Endothelial cell of umbilical vein (primary cell): ENCODE measurements at regions not wholly inside any gene's neighbourhood (a gene's known extent, or its start where the extent isn't known, plus 50 kb on each side); places are given as distances from the start of the nearest gene placed in this dataset.

Source experiments
- BruUV-seq: library from RNA; stranded (reverse); fragments of 400-500 nt; replicated peaks from 2 replicates; lab custom pipeline; 2021; lab: Mats Ljungman, UMichigan
- CTCF ChIA-PET: fragments of 300-600, 350-600 bp; sonication (Branson Sonifier 250); formaldehyde crosslinking; loops from one replicate; lab custom pipeline; 2021; ENCODE audit warnings: antibody characterized with exemption, inconsistent platforms; lab: Charles Lee
- POLR2A ChIA-PET: fragments of 300-600, 350-600 bp; sonication (Branson Sonifier 250); formaldehyde crosslinking; loops from one replicate; lab custom pipeline; 2021; ENCODE audit warnings: antibody characterized with exemption, inconsistent platforms; lab: Charles Lee
- DNase-seq: peaks from one replicate; pipeline ENCODE4 v3.0.0-alpha.2; 2011; ENCODE audit warnings: low read depth, low spot score
- FAIRE-seq: peaks from 2 replicates; lab custom pipeline; 2011; peaks lifted over from hg19 to GRCh38; lab: Jason Lieb, UNC
- H2AFZ ChIP-seq: 2 replicates; pipeline ENCODE4 v1.6.0; 2012; ENCODE audit warnings: low read depth, low read length, control low read depth, inconsistent platforms
- H3K27ac ChIP-seq: 2 replicates; pipeline ENCODE4 v1.5.1; 2011; ENCODE audit warnings: low read depth, mild to moderate bottlenecking, control low read depth, low read length, moderate library complexity; ENCODE audit not compliant: insufficient read depth
- H3K27me3 ChIP-seq, 2 experiments: 2 replicates each; pipeline versions ENCODE4 v1.6.0 to v1.6.1; 2011; ENCODE audit warnings: low read length in 2 of 2, mixed read lengths in 1 of 2; ENCODE audit not compliant: control insufficient read depth in 2 of 2, insufficient read depth in 2 of 2
- H3K36me3 ChIP-seq, 2 experiments: 2 replicates in 1 of 2; 3 replicates in 1 of 2; pipeline ENCODE4 v1.5.1; 2011; ENCODE audit warnings: low read length in 2 of 2, mild to moderate bottlenecking in 1 of 2, moderate library complexity in 1 of 2; ENCODE audit not compliant: control insufficient read depth in 2 of 2, insufficient read depth in 2 of 2; ENCODE audit errors: extremely low read depth in 1 of 2
- H3K4me1 ChIP-seq: 3 replicates; pipeline ENCODE4 v1.5.1; 2011; ENCODE audit warnings: mild to moderate bottlenecking, low read length; ENCODE audit not compliant: control insufficient read depth, insufficient read depth; ENCODE audit errors: extremely low read depth
- H3K4me2 ChIP-seq: 2 replicates; pipeline ENCODE4 v1.6.1; 2011; ENCODE audit warnings: low read length, control low read depth, mixed read lengths; ENCODE audit not compliant: insufficient read depth
- H3K4me3 ChIP-seq, 3 experiments: fragments of 200-600 bp in 1 of 3; sonication (generic), shearing (Covaris generic) in 1 of 3; replicated peaks in 1 of 3; 2 replicates each; pipeline ENCODE4 v1.5.1; 2011 to 2016; ENCODE audit warnings: control low read depth in 3 of 3, low read length in 3 of 3, mild to moderate bottlenecking in 2 of 3, inconsistent platforms in 1 of 3, low read depth in 1 of 3, moderate library complexity in 1 of 3; ENCODE audit not compliant: insufficient read depth in 1 of 3
- H3K79me2 ChIP-seq: 2 replicates; pipeline ENCODE4 v1.6.0; 2012; ENCODE audit warnings: low read length, inconsistent platforms; ENCODE audit not compliant: control insufficient read depth, insufficient read depth
- H3K9ac ChIP-seq: replicated peaks from 2 replicates; pipeline ENCODE3; 2011; ENCODE audit warnings: low read length, control low read depth; ENCODE audit not compliant: insufficient read depth; ENCODE audit errors: extremely low read depth
- H3K9me1 ChIP-seq: replicated peaks from 3 replicates; pipeline ENCODE4 v1.6.0; 2011; ENCODE audit warnings: mild to moderate bottlenecking, low read length; ENCODE audit not compliant: control insufficient read depth, insufficient read depth; ENCODE audit errors: extremely low read depth
- H3K9me3 ChIP-seq: replicated peaks from 2 replicates; pipeline ENCODE4 v1.5.1; 2012; ENCODE audit warnings: low read length, inconsistent platforms; ENCODE audit not compliant: control insufficient read depth, insufficient read depth
- H4K20me1 ChIP-seq: replicated peaks from 2 replicates; pipeline ENCODE3; 2011; ENCODE audit warnings: mild to moderate bottlenecking, low read length; ENCODE audit not compliant: control insufficient read depth, insufficient read depth; ENCODE audit errors: extremely low read depth
- EZH2 ChIP-seq: IDR thresholded peaks from 2 replicates; pipeline ENCODE4 v1.6.1; 2012; ENCODE audit warnings: borderline replicate concordance, low read depth, mild to moderate bottlenecking, moderate library complexity, low read length, inconsistent platforms; ENCODE audit not compliant: severe bottlenecking
- FOS ChIP-seq: IDR thresholded peaks from 2 replicates; pipeline ENCODE4 v1.6.1; 2011; ENCODE audit warnings: mild to moderate bottlenecking, low read length, moderate library complexity, borderline replicate concordance; ENCODE audit not compliant: insufficient read depth
- GATA2 ChIP-seq: IDR thresholded peaks from 2 replicates; pipeline ENCODE4 v1.7.0; 2011; ENCODE audit warnings: low read depth, mild to moderate bottlenecking, moderate library complexity, mixed read lengths, low read length; ENCODE audit not compliant: insufficient read length, insufficient read depth
- JUN ChIP-seq: IDR thresholded peaks from 2 replicates; pipeline ENCODE4 v1.6.1; 2011; ENCODE audit warnings: borderline replicate concordance, low read depth; ENCODE audit not compliant: insufficient read length, insufficient read depth
- MAX ChIP-seq: IDR thresholded peaks from 2 replicates; pipeline ENCODE4 v1.6.1; 2011; ENCODE audit not compliant: insufficient read depth, insufficient read length
- MYC ChIP-seq: IDR thresholded peaks from one replicate; pipeline ENCODE4 v1.6.1; 2011; ENCODE audit warnings: mild to moderate bottlenecking, low read depth, low read length
- POLR2A ChIP-seq: IDR thresholded peaks from 2 replicates; pipeline ENCODE4 v1.6.1; 2012; ENCODE audit warnings: low read depth, mild to moderate bottlenecking, control low read depth, low read length
- POLR2AphosphoS5 ChIP-seq: IDR thresholded peaks from 2 replicates; pipeline ENCODE4 v1.6.1; 2012; ENCODE audit warnings: low read depth, mild to moderate bottlenecking, control low read depth, low read length, moderate library complexity; ENCODE audit not compliant: insufficient read depth
- dilution Hi-C: fragments of 300-500 bp; cut with MboI; formaldehyde crosslinking; loops from one replicate; pipeline ENCODE4 v1.15.0; 2019; ENCODE audit warnings: low sequenced_read_pairs; ENCODE audit not compliant: extremely low pct_ligation_motif_present
- intact Hi-C: fragments of 100-400 bp; cut with micrococcal nuclease; formaldehyde crosslinking; loops from one replicate; pipeline ENCODE4 v1.10.0; 2022
- TF ChIP-seq, protein P1 (sequence below), 2 donors: IDR thresholded peaks; 1 replicate in 1 of 2; 2 replicates in 1 of 2; pipeline ENCODE4 v1.5.1; 2011; ENCODE audit warnings: low read length in 2 of 2, mild to moderate bottlenecking in 2 of 2, moderate library complexity in 2 of 2, control low read depth in 1 of 2, inconsistent platforms in 1 of 2, low read depth in 1 of 2; ENCODE audit not compliant: insufficient read depth in 1 of 2; ENCODE audit errors: extremely low read depth in 1 of 2

GRCh38 chr7:108667216-108667615 lies 97.5 kb downstream of the DNAJB9 start:
- H3K27ac ChIP-seq = no peak overlapping the region
- no peaks in the 10 kb centered on the region for H3K36me3 ChIP-seq
- ChIA-PET POLR2A (no interaction called here), CTCF (no interaction called here)
- no peaks in the 10 kb centered on the region for H4K20me1 ChIP-seq
- no peak overlapping the region for H3K4me2 ChIP-seq
- no peaks in the 10 kb centered on the region for H3K9me3 ChIP-seq
- no peak for DNase-seq
- no peaks in the 10 kb centered on the region for H3K9me1 ChIP-seq
- FAIRE-seq = no peak
- dilution Hi-C loops = no loop called here
- no peak overlapping the region for H2AFZ ChIP-seq
- no peak overlapping the region for H3K4me3 ChIP-seq
- intact Hi-C loops = no loop called here
- no TSS peak for BruUV-seq
- TF ChIP-seq FOS (no peak), JUN (no peak), EZH2 (no peak), GATA2 (no peak), POLR2A (no peak), POLR2AphosphoS5 (no peak), MYC (no peak), MAX (no peak)
- TF ChIP-seq, protein P1, sequence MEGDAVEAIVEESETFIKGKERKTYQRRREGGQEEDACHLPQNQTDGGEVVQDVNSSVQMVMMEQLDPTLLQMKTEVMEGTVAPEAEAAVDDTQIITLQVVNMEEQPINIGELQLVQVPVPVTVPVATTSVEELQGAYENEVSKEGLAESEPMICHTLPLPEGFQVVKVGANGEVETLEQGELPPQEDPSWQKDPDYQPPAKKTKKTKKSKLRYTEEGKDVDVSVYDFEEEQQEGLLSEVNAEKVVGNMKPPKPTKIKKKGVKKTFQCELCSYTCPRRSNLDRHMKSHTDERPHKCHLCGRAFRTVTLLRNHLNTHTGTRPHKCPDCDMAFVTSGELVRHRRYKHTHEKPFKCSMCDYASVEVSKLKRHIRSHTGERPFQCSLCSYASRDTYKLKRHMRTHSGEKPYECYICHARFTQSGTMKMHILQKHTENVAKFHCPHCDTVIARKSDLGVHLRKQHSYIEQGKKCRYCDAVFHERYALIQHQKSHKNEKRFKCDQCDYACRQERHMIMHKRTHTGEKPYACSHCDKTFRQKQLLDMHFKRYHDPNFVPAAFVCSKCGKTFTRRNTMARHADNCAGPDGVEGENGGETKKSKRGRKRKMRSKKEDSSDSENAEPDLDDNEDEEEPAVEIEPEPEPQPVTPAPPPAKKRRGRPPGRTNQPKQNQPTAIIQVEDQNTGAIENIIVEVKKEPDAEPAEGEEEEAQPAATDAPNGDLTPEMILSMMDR (IDR thresholded peaks at IDR 0.05; ENCODE audit: extremely low read depth in 1 of 2, insufficient read depth in 1 of 2, low read depth in 1 of 2, low read length in 2 of 2) = no peak
- no peaks in the 10 kb centered on the region for H3K79me2 ChIP-seq
- no peaks in the 10 kb centered on the region for H3K4me1 ChIP-seq
- peaks cover 0 to 16% of the 10 kb centered on the region in 2 experiments for H3K27me3 ChIP-seq
- no peak overlapping the region for H3K9ac ChIP-seq
